ENCODE measurements at regions not wholly inside any gene's neighbourhood (a gene's known extent, or its start where the extent isn't known, plus 50 kb on each side); places are given as distances from the start of the nearest gene placed in this dataset.

GRCh38 chr11:45518833-45519535 lies 146.4 kb downstream of the CHST1 start:
- H3K79me2 ChIP-seq (ENCODE audit: insufficient read depth, low read length): no peaks in the 10 kb centered on the region
- no peak overlapping the region for H3K27ac ChIP-seq (ENCODE audit: extremely low read length, insufficient read depth, low read length)
- no peak for ATAC-seq
- ChIA-PET CTCF (ENCODE audit: low intra/inter-chr PET ratio, low total read pairs) (no interaction called here), POLR2A (no interaction called here)
- FAIRE-seq: no peak
- no peaks in the 10 kb centered on the region for H3K36me3 ChIP-seq (replicated peaks in 1 of 2; ENCODE audit: control insufficient read depth in 1 of 2, insufficient read depth in 2 of 2, low read length in 2 of 2)
- in situ Hi-C loops (cut with HindIII; ENCODE audit: extremely low pct_ligation_motif_present, low pct_unique_long_range_greater_than_20kb) (loop anchor here (10.0 kb wide), 1 partner anchor 64 kb away; no protein-coding TSS in a partner anchor), intact Hi-C loops (cut with micrococcal nuclease; ENCODE audit: unreplicated experiment) (no loop called here)
- H3K4me1 ChIP-seq (ENCODE audit: insufficient read depth, low read length): no peaks in the 10 kb centered on the region
- no peaks in the 10 kb centered on the region for H3K9me3 ChIP-seq (ENCODE audit: low read length)
- BruUV-seq (replicated peaks): no TSS peak
- no peaks in the 10 kb centered on the region for H4K20me1 ChIP-seq (ENCODE audit: insufficient read depth, low read length)
- no peak for TF ChIP-seq ELF4 (CRISPR knock-in tag; IDR thresholded peaks at IDR 0.05; ENCODE audit: borderline replicate concordance)
- no peak for TF ChIP-seq ZBTB46 (CRISPR knock-in tag; IDR thresholded peaks at IDR 0.05; ENCODE audit: borderline replicate concordance)
- no peak for TF ChIP-seq ERF (CRISPR knock-in tag; IDR thresholded peaks at IDR 0.05)
- TF ChIP-seq ONECUT2 (CRISPR knock-in tag; IDR thresholded peaks at IDR 0.05): no peak
- no peak for TF ChIP-seq RBFOX2 (IDR thresholded peaks at IDR 0.05; ENCODE audit: low read depth, low read length)
- no peak for TF ChIP-seq NFRKB (IDR thresholded peaks at IDR 0.05)
- no peak for TF ChIP-seq ZNF263 (CRISPR knock-in tag; IDR thresholded peaks at IDR 0.05)
- no peak for TF ChIP-seq SNAI1 (CRISPR knock-in tag; IDR thresholded peaks at IDR 0.05; ENCODE audit: borderline replicate concordance)
- no peak for TF ChIP-seq TFDP2 (CRISPR knock-in tag; IDR thresholded peaks at IDR 0.05)
- no peak for TF ChIP-seq REST (IDR thresholded peaks at IDR 0.05; ENCODE audit: borderline replicate concordance in 1 of 2, low read depth in 1 of 2, low read length in 2 of 2)
- no peak for TF ChIP-seq NFIB (CRISPR knock-in tag; IDR thresholded peaks at IDR 0.05; ENCODE audit: borderline replicate concordance)
- TF ChIP-seq GABPB1 (CRISPR knock-in tag; IDR thresholded peaks at IDR 0.05): no peak
- no peak for TF ChIP-seq ZNF773 (CRISPR knock-in tag; IDR thresholded peaks at IDR 0.05; ENCODE audit: borderline replicate concordance)
- no peak for TF ChIP-seq ZNF670 (CRISPR knock-in tag; IDR thresholded peaks at IDR 0.05; ENCODE audit: borderline replicate concordance)
- H3K9ac ChIP-seq (ENCODE audit: insufficient read depth, low read depth, low read length): no peak overlapping the region
- WGBS (ENCODE audit: low lambda C conversion rate): 2% methylated on average over 4 of the region's 5 CpGs
- no peak overlapping the region for H3K4me3 ChIP-seq (replicated peaks in 1 of 3; ENCODE audit: insufficient read depth in 1 of 3, low read depth in 2 of 3, low read length in 3 of 3)
- no peak overlapping the region for H3K4me2 ChIP-seq (ENCODE audit: low read depth, low read length)
- DNase-seq (ENCODE audit: low spot score): no peak
- no peak overlapping the region for H2AFZ ChIP-seq (ENCODE audit: low read length)
- H3K27me3 ChIP-seq (ENCODE audit: control insufficient read depth in 1 of 2, insufficient read depth in 2 of 2, low read length in 2 of 2): peaks cover 0 to 2% of the 10 kb centered on the region in 2 experiments; a peak in 1 of 5 replicates
